GM21390 (cell line): ENCODE measurements at regions not wholly inside any gene's neighbourhood (a gene's known extent, or its start where the extent isn't known, plus 50 kb on each side); places are given as distances from the start of the nearest gene placed in this dataset.
"Not testable (repeated sequence)": the region's sequence is repeated elsewhere in the genome, so short reads cannot be mapped to it uniquely, and the experiment has no call there.

Experiments used
- ATAC-seq: cut with Tn5 transposase; IDR thresholded peaks from one replicate; pipeline ENCODE4 v1.9.1; 2021; ENCODE audit not compliant: unreplicated experiment

DNA sequence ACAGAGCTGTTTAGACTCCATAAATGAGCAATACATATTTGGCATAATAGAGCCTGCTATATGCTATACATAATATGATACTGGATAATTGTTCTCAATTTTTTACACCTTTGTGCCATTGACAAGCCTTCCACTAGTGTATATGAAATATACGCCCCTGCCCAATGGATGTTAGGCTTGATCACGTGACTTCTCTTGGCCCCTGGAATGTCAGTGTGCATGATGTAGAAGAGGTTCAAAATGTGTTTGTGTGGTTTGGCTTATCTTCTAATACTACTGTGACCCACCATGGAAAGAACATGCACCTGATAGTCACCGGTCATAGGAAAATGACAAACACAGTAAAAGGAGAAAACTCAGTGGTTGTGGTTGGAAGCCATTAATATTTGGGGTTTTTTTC, 479.4 kb downstream of the PCDH20 start:
- ATAC-seq: no peak

DNA sequence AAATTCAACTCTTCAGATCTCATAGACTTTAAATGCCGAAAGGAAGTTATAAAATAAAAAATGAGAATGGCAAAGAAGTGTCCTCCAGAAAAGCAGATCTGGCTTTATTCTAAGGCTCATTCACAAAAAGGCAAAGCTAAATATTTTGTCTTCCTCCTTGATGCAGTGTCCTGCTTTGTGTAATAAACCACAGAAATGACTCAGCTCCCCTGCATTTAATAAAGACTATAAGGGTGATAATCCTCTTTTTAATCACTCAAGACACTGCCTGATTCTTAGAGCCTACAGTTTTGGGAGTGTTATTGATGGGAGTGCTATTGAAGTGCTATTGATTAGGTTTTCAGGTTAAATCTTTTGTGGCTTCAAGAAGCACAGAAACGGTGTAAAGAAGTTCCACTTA, 482.0 kb downstream of the PCDH20 start:
- no peak for ATAC-seq

DNA sequence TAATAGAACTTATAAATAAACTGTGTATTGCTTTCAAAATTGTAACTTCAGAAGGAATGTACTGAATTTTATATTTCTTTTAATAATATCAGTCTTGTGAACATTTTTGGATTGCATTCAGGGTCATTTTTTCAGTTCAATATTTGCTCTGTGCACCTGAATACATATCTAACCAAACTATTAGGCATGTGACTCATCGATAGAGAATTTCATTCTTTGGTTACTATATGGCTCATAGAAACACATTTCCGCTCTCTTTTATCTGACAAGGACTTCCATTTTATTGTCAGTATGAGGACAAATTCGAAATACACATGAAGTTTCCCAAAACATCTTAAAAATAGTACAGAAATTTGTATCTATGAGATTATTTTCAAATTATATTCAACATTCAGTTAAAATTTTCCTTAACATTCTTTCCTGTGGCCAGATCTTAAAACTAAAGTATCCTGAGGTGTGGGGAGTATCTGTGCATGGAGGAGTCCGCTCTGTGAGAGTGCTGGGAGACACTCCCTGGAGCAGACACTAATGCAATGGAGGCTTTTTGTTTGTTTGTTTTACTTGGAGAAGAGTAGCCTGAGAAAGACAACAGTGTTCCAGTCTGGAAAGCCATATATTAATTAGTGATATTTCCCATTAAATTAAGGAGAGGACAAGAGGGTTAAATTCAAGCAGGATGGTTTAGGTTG, 483.6 kb downstream of the PCDH20 start:
- ATAC-seq: no peak

DNA sequence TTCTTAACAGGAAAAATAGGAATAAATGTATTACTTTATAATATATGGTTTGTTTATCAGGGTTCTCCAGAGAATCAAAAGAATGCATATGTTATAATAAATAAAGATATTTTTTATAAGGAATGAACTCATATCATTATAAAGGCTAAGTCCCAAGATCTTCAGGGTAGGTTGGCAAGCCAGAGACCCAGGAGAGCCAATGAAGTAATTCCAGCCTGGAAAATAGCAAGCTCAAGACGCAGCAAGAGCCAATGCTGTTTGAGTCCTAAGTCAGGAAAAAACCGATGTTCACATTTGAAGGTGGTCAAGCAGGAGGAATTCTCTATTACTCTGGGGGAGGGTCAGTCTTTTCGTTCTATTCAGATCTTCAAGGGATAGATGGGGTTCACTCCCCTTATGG, 490.0 kb downstream of the PCDH20 start:
- ATAC-seq: no peak

DNA sequence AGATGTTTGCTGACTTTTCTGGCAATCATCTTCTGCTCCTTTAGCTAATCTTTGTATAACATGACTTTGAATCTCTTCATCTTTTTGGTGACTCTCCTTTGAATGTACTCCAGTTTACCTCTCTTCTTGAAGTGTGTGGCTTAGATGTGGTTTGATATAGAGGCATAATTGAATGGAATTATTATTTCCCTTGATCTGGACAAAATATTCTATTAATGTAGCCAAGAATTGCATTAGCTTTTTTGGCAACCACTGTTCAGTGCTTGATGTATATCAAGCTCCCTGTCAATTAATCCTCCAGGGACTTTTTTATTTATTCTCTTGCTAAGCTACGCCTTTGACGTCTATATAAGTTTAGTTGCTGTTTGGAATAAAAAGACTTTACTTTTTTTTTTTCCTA, 490.8 kb downstream of the PCDH20 start:
- ATAC-seq: no peak

DNA sequence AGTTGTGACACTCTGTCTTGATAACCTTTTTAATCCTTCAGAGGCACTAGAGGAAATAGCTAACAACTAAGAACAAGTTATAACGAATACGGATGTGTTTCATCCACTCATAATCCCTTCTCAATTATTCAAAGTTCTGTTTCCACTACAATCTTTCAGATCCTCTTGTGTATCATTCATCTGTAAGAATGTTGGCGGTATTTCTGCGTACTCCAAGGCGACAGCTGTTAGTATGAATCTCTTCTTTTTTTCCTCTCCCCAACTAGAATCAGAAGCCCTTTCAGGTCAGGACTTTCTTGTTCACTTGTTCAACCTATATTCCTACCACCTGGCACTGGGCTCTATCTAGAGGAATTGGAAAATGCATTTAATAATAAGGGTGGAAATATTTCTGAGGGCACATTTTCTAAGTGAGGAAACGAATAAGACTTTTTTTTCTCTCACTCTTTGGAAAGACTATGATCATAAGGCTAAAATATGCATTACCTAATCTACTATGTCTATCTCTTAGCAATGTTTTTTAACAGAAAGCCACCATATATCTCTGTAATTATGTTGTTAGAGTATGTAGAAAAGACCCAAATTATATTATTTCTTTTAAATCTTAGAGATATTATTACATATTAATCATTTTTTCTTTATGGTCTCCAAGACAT, 492.9 kb downstream of the PCDH20 start:
- ATAC-seq: no peak

DNA sequence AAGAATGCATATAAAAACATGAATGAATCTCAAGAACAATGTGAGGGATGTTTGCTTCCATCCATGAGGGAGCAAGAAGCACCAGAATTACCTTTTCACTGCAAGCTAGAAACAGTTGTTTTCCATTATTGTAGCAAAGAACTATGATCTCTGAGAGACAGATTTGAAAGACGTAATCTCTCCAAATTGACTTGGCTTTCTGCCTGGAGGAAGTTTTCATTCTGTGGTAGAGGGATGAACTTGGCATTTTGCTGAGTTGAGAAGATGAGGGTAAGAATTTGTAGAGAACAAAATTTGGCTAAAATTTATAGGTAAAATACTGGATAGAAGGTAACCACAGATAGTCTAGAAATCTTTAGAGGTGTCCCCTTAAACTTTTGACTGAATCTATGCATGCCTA, 496.8 kb downstream of the TDRD3 start:
- no peak for ATAC-seq

DNA sequence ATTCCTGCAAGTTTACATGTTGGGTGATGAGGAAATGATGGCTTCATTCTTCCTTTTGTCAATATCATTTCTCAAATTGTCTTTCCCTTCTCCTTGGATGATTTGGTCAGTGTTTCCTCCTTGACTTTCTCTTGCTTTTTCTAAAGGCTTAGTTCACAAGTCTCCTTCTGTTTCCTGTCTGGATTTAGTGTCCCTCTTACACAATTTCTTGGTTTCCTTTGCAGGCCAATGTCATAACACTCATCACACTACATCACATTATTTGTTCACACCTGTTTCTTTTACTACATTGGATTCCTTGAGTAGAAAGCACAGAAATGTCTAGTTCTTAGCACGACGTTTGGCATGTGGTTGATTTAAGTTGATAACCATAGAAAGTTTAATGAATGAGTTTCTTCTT, 490.7 kb downstream of the TDRD3 start:
- ATAC-seq: no peak

DNA sequence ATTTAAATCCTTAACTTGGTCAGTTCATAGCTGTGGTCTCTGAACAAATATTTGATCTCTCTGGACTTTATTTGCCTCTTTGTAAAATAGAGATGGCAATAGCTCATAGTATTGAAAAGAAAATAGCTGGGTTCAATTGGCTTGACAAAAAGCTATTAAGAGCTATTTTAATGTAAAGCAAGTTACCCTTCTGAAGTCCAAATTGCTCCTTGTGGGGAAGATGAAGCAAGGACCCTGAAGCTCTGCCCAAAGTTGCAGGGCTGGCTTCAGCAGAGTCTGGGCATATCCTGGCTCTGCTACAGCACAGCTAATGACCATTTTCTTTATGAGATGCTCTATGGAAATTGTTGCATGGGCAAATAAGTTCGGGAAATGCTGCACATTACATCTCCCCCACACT, 484.5 kb downstream of the TDRD3 start:
- ATAC-seq: no peak

DNA sequence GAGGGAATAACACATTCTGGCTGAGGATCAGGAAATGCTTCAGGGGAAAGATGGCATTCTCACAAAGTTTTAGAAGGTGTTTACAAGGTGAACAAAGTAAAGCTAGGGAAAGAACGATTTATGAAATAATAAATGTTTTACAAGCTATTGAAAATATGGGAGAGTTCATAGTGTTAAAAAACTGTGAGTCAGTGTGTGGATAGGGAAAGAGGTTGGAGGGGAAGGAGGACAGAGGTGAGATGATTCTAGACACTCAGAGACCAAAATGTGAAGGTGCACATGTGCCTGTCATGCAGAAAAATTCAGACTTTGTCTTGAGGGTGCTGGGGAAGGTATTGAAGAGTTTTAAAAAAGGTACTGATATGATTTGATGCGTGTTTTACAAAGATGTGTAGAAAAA, 476.1 kb downstream of the TDRD3 start:
- no peak for ATAC-seq

DNA sequence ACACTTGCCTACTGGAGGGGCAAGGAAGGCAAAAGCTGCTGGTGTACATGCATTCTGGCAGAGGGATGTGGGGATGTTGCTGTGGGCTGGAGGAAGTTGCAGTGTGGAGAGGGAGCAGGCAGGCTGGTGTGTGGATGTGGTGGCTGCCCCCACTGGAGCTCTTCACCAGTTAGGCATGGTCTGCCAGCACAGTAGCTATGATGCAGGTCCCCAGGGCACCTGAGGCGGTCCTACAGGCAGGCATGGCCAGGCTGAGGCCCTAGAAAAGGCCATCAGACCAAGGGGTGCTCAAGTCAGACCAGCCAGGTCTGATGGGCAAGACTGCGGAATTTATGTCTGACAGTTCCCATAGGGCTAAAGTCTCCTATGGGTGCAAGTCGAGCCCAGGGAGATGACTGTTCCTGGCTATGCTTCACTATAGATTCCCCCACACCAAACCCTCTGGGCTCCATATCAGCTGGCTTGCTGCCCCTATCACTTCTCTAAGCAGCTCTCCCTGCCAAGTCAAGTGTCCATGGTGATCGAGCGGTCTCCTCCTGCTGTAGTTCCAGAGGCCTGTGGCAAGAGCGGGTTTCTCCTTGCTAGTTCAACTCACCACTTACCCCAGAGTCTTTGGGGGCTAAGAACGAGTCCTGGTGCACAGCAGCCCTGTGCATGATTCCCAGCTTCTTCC, 473.1 kb downstream of the TDRD3 start:
- no peak for ATAC-seq

DNA sequence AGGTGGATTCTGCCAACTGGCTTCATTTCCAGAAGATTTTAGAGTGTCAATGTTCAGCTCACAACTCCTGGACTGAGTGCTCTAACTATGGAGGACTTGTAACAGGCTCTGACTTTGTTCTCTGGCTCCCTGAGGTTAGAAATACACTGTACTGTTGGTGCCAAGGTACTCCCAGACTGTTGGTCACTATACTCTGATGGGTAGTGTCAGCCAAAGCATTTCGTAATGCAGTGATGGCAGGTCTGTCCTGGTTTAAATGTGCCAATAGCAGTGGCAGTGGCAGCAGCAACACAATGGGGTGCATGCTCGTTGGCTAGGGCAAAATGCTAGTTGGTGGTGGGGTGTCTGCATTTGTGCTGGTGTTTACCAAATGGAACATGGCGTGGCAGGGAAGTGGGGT, 472.2 kb downstream of the TDRD3 start:
- no peak for ATAC-seq

DNA sequence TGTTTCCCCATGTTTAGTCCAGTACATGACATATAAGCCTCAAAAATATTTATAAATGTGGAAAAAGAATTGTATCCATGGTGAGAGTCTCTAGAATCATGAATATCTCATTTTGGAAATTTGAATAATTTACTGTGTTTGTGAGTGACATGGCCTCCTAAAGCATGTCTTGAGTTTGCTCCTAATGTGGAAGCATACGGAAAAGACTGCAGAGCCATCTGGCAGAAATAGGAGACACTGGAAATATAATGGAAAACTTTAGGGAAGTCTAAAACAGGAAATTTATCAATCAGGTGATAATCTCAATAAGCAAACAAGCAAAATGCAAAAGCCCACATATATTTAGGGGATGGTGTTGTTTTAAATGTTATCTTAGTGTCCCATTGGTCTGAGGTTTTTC, 465.0 kb downstream of the TDRD3 start:
- ATAC-seq: no peak

DNA sequence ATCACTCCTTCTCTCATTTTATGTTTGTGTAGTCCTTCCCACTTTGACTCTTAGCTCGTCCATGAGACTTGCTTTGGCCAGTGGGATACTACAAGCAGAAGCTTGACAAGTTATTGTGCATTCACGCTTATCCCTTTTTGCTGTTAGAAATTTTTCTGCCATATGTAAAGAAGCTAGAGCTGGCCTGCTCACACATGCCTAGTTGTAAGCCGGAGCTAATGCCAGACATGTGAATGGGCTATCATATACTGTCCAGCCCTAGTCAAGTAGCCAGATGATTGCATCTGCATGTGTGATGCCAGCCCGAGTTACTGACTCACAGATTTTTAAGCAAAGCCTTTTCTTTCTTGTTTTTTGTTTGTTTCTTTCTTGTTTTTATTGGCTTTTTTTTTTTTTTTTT, 460.7 kb downstream of the TDRD3 start:
- ATAC-seq: no peak

DNA sequence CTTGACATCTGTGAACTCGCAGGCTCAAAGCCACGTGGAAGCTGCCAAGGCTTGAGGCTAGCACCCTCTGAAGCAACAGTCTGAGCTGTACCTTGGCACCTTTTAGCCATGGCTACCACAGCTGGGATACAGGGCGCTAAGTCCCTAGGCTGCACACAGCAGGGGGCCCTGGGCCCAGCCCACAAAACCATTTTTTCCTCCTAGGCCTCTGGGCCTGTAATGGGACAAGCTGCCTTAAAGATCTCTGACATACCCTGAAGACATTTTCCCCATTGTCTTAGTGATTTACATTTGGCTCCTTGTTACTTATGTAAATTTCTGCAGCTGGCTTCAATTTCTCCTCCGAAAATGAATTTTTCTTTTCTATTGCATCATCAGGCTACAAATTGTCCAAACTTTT, 455.9 kb downstream of the TDRD3 start:
- no peak for ATAC-seq

DNA sequence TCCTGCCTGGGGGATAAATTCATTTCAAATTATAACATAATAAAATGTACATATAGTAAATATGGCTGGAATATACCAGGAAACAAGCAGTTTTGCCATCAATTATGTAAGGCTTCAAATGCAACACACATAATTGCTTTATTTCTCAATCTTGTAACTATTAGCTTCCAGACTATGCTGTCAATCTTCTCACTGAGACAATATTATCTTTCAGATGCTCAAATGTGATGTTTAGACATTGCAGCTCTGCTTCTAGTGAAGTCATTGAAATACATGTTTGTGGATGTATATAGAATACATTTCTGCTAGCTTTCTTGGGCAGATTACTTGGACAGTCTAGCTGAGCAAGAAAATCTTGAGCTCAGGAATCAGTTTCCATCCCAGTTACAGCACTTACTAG, 454.4 kb downstream of the TDRD3 start:
- no peak for ATAC-seq

DNA sequence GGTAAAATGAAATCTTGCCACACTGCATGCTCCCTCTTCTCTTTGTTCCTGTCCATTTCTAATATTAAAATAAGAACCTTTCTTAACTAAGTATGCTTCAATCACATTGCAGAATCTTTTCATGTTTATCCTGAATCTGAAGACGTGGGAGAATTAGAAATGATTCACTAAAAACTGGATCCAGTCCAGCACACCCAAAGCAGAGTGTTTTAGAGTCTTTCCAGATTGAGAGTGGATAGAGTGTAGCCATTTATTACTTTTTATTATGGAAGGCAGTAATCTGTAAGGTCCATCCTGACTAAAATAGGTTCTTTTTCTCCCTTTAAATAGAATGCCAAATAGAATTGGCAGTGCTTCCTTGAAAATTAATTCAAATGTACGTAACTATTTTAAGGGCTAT, 453.5 kb downstream of the TDRD3 start:
- ATAC-seq: no peak

DNA sequence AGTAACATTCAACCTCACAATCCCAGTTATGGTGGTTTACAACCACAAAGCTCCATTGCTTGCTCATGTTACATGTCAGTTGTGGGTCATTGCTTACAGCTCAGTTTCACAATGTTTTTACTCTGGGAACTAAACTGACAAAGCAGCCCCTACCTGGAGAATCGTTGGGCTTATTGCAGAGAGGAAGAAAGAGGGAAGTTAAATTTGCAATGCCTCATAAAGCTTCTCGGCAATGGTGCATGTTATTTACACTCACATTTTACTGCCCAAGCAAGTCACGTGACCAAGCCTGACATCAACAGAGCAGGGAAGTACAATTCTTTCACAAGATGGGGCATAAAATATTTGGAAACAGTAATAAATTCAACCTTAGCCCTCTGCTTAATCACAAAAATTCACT, 441.6 kb downstream of the TDRD3 start:
- ATAC-seq: no peak

DNA sequence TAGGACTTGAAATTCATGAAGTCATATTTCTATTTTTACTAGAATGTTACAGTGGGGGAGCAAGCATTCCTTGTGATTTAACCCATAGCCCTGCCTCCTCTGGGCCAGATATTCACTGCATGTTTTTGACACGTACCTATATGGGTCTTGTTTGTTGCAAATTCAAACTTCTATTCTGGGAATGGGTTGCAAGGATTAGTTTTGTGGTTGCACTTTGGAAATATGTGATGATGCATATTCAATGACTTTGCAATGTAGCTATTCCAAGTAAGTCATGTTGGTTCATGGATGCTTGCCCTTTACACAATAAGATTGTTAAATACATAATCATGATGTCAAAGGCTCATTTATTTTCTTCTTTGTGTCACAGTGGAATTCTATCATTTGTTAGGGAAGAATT, 440.8 kb downstream of the TDRD3 start:
- no peak for ATAC-seq

DNA sequence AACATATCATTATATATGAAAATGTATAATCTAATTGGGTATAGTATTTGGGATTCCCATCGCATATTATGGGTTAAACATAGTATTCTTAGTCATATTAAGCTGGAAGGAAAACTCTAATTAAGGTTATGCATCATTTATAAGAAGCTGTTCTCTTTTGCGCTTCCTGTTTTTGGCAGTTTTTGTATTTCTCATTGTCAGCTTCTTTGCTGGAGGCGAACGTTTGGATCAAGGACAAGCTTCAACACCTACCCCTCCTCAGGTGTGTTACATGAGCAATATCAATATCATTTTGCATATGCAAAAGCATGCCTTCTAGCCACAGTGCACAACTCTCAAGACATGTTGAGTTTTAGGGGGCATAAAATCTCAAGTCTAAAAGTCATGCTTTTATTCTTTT, 439.8 kb downstream of the TDRD3 start:
- ATAC-seq: no peak

DNA sequence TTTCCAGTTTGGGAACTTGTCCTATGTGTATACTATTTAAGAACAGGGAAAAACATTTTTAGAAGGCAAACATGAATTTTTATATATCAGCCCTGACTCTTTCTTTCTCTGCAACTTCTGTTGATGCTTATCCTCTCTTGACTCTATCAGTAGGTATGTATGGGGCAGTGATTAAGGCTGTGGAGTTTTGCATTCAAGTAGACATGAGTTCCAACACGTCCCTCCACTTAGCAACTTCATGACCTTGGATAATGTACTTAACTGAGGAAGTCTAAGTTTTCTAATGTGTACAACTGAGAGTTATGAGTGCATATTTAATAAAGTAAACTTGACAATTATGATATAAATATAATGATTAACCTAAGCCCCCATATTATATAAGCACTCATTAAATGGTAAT, 414.6 kb downstream of the TDRD3 start:
- ATAC-seq: no peak

DNA sequence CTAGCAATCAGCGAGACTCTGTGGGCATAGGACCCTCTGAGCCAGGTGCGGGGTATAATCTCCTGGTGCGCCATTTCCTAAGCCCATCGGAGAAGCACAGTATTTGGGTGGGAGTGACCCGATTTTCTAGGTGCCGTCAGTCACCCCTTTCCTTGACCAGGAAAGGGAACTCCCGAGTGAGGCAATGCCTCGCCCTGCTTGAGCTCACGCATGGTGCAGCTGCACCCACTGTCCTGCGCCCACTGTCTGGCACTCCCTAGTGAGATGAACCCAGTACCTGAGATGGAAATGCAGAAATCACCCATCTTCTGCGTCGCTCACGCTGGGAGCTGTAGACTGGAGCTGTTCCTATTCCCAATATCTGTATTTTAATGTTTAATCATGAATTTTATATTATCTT, 408.6 kb downstream of the TDRD3 start:
- not testable (repeated sequence) for ATAC-seq

DNA sequence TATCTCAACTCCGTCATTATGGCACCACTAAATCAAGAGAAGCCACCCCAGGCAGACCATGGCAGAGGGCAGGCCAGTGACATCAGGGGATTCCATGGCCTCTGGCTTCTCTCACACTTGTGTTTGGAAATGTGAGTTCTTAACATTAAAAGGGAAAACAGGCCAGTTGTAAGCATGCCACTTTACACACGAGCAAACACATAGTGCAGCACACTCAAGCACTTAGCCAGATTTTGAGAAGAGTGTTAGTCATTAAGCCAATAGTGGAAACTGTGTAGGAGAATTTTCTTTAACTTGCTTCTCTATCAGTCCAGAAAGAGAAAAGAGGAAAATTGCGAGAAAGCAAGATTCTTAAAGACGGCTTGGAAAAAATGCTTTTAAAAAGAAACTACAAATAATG, 401.5 kb downstream of the TDRD3 start:
- ATAC-seq: no peak
